Panc1 (cell line): ENCODE measurements at regions not wholly inside any gene's neighbourhood (a gene's known extent, or its start where the extent isn't known, plus 50 kb on each side); places are given as distances from the start of the nearest gene placed in this dataset.

Source experiments
- ATAC-seq: fragments of 200-7000 bp; cut with Tn5 transposase; 2 replicates; pipeline ENCODE4 v1.9.1; 2020; ENCODE audit warnings: mild to moderate bottlenecking, moderate library complexity
- BruUV-seq: library from RNA; stranded (reverse); fragments of 400-500 nt; replicated peaks from 2 replicates; lab custom pipeline; 2021; lab: Mats Ljungman, UMichigan
- CTCF ChIA-PET: fragments of 300-600 bp; sonication (Branson Sonifier 250); formaldehyde crosslinking; loops from one replicate; lab custom pipeline; 2022; ENCODE audit warnings: antibody characterized with exemption; lab: Charles Lee
- POLR2A ChIA-PET: fragments of 300-600 bp; sonication (Branson Sonifier 250); formaldehyde crosslinking; loops from one replicate; lab custom pipeline; 2022; ENCODE audit warnings: antibody characterized with exemption; lab: Charles Lee
- DNase-seq: peaks from one replicate; pipeline ENCODE4 v3.0.0-alpha.2; 2010; ENCODE audit warnings: low read depth, low spot score
- H3K27ac ChIP-seq: 2 replicates; pipeline ENCODE4 v1.5.1; 2011; ENCODE audit warnings: mild to moderate bottlenecking, low read length, inconsistent platforms
- H3K27me3 ChIP-seq: fragments of 200-500 bp; sonication (Bioruptor generic); 2 replicates; pipeline ENCODE4 v1.6.0; 2014; ENCODE audit warnings: low read length, inconsistent platforms; ENCODE audit not compliant: control insufficient read depth, insufficient read depth
- H3K36me3 ChIP-seq: fragments of 200-500 bp; sonication (Bioruptor generic); 2 replicates; pipeline ENCODE4 v1.5.1; 2014; ENCODE audit warnings: inconsistent platforms, mild to moderate bottlenecking, low read length, moderate library complexity; ENCODE audit not compliant: control insufficient read depth, insufficient read depth
- H3K4me1 ChIP-seq: 2 replicates; pipeline ENCODE4 v1.5.1; 2011; ENCODE audit warnings: inconsistent platforms, mild to moderate bottlenecking, low read length, moderate library complexity; ENCODE audit not compliant: control insufficient read depth, insufficient read depth
- H3K4me3 ChIP-seq, 2 experiments: 2 replicates each; pipeline ENCODE4 v1.5.1; 2011 to 2012; ENCODE audit warnings: low read depth in 2 of 2, low read length in 2 of 2, mild to moderate bottlenecking in 2 of 2, inconsistent platforms in 1 of 2, moderate library complexity in 1 of 2
- H3K9me3 ChIP-seq: fragments of 200-500 bp; sonication (Bioruptor generic); 2 replicates; pipeline ENCODE4 v1.5.1; 2014; ENCODE audit warnings: low read depth, mild to moderate bottlenecking, inconsistent platforms, low read length, moderate library complexity; ENCODE audit not compliant: control insufficient read depth, insufficient read depth
- CTCF ChIP-seq: fragments of 450-650 bp; IDR thresholded peaks from 2 replicates; pipeline ENCODE4 v1.5.1; 2017; ENCODE audit warnings: mild to moderate bottlenecking
- POLR2AphosphoS5 ChIP-seq: IDR thresholded peaks from 2 replicates; pipeline ENCODE4 v1.6.1; 2012; ENCODE audit warnings: mild to moderate bottlenecking, low read depth, low read length, moderate library complexity
- REST ChIP-seq, 2 experiments: IDR thresholded peaks; 2 replicates each; pipeline ENCODE4 v1.6.1; 2011 to 2012; ENCODE audit warnings: low read depth in 2 of 2, control low read depth in 1 of 2, low read length in 1 of 2, mild to moderate bottlenecking in 1 of 2, moderate library complexity in 1 of 2; ENCODE audit not compliant: insufficient read depth in 1 of 2
- SIN3A ChIP-seq: IDR thresholded peaks from 2 replicates; pipeline ENCODE4 v1.6.1; 2012; ENCODE audit warnings: low read depth, mild to moderate bottlenecking, low read length, moderate library complexity, borderline replicate concordance; ENCODE audit not compliant: insufficient read depth
- TCF7L2 ChIP-seq: IDR thresholded peaks from 2 replicates; pipeline ENCODE4 v1.6.1; 2011; ENCODE audit warnings: mild to moderate bottlenecking, low read depth, low read length, inconsistent platforms
- in situ Hi-C: cut with HindIII; loops from 2 replicates; pipeline ENCODE4 v1.10.0; 2016; ENCODE audit warnings: low sequenced_read_pairs, low pct_unique_long_range_greater_than_20kb
- intact Hi-C: fragments of 100-400 bp; cut with micrococcal nuclease; formaldehyde crosslinking; loops from one replicate; pipeline ENCODE4 v1.10.0; 2022; ENCODE audit not compliant: unreplicated experiment

- intact Hi-C loops = no loop called here
- TF ChIP-seq TCF7L2 (no peak), REST (IDR thresholded peaks at IDR 0.05; ENCODE audit: insufficient read depth in 1 of 2, low read depth in 2 of 2, low read length in 1 of 2) (no peak), SIN3A (no peak), POLR2AphosphoS5 (no peak), CTCF (no peak)
- ATAC-seq (no peak), DNase-seq (no peak)
- Histone ChIP-seq H3K36me3 (no peaks in the 10 kb centered on the region; the same call in 1 of the 2 replicates), H3K27me3 (no peaks in the 10 kb centered on the region), H3K27ac (no peak overlapping the region), H3K4me1 (no peaks in the 10 kb centered on the region), H3K9me3 (no peaks in the 10 kb centered on the region), H3K4me3 (no peak overlapping the region)
- CTCF ChIA-PET = no interaction called here
- POLR2A ChIA-PET = no interaction called here
- BruUV-seq = no TSS peak
- in situ Hi-C loops = no loop called here
Observed at GRCh38 chr6:66051812-66052211, 344.8 kb upstream of the EYS start.

GRCh38 chr6:66048684-66049474 is 341.9 kb upstream of the EYS start:
- intact Hi-C loops = no loop called here
- CTCF ChIA-PET = no interaction called here
- Histone ChIP-seq H3K27me3 (no peaks in the 10 kb centered on the region), H3K27ac (no peak overlapping the region), H3K36me3 (no peaks in the 10 kb centered on the region; the same call in 1 of the 2 replicates), H3K4me1 (no peaks in the 10 kb centered on the region), H3K4me3 (no peak overlapping the region), H3K9me3 (no peaks in the 10 kb centered on the region)
- TF ChIP-seq REST (IDR thresholded peaks at IDR 0.05; ENCODE audit: insufficient read depth in 1 of 2, low read depth in 2 of 2, low read length in 1 of 2) = no peak
- no peak for TF ChIP-seq CTCF
- no peak for TF ChIP-seq SIN3A
- no peak for TF ChIP-seq TCF7L2
- TF ChIP-seq POLR2AphosphoS5 = no peak
- in situ Hi-C loops = no loop called here
- no peak for DNase-seq
- BruUV-seq = no TSS peak
- no peak for ATAC-seq
- POLR2A ChIA-PET = no interaction called here
